Gastrocnemius medialis (tissue), 4 donors: ENCODE measurements at regions not wholly inside any gene's neighbourhood (a gene's known extent, or its start where the extent isn't known, plus 50 kb on each side); places are given as distances from the start of the nearest gene placed in this dataset.

Source experiments
- POLR2A ChIP-seq, 2 donors: fragments of 450-650 bp; IDR thresholded peaks; one replicate each; pipeline ENCODE4 v1.6.1; 2017; ENCODE audit warnings: antibody characterized with exemption in 2 of 2, mild to moderate bottlenecking in 2 of 2, moderate library complexity in 2 of 2
- TF ChIP-seq, protein P1 (sequence below), 5 experiments: fragments of 450-650 bp in 3 of 5; fragments of 200-600 bp in 2 of 5; sonication (generic) in 2 of 5; IDR thresholded peaks in 4 of 5; conservative IDR thresholded peaks in 1 of 5; 1 replicate in 4 of 5; 2 replicates in 1 of 5; pipeline ENCODE4 v1.5.1; 2016 to 2019; ENCODE audit warnings: antibody characterized with exemption in 5 of 5, mild to moderate bottlenecking in 3 of 5, moderate library complexity in 3 of 5

DNA sequence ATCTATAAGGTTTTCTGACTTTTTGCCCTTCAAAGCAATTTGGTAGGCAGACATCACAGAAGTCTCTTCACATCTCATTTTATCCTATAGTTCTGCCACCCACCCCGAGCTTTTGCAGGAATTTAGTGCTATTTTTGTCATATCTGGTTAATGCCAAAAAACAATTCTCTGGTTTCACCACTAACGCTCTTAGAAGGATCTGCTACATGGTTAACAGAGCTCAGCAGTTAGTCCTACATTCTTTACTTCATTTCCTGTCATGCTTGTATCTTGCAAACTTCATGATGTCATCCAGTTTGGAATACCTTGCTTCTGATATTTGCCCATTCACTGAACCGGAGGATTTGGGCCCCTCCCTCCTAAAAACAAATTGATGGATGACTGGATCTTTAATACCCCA lies 116.8 kb upstream of the SERPINE2 start:
- TF ChIP-seq, protein P1, sequence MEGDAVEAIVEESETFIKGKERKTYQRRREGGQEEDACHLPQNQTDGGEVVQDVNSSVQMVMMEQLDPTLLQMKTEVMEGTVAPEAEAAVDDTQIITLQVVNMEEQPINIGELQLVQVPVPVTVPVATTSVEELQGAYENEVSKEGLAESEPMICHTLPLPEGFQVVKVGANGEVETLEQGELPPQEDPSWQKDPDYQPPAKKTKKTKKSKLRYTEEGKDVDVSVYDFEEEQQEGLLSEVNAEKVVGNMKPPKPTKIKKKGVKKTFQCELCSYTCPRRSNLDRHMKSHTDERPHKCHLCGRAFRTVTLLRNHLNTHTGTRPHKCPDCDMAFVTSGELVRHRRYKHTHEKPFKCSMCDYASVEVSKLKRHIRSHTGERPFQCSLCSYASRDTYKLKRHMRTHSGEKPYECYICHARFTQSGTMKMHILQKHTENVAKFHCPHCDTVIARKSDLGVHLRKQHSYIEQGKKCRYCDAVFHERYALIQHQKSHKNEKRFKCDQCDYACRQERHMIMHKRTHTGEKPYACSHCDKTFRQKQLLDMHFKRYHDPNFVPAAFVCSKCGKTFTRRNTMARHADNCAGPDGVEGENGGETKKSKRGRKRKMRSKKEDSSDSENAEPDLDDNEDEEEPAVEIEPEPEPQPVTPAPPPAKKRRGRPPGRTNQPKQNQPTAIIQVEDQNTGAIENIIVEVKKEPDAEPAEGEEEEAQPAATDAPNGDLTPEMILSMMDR (IDR thresholded peaks at IDR 0.05 in 4 of 5, conservative IDR thresholded peaks at IDR 0.05 in 1 of 5) = no peak
- TF ChIP-seq POLR2A (IDR thresholded peaks at IDR 0.05) = no peak
